IMR-90 (cell line): ENCODE measurements at regions not wholly inside any gene's neighbourhood (a gene's known extent, or its start where the extent isn't known, plus 50 kb on each side); places are given as distances from the start of the nearest gene placed in this dataset.
"Not testable (repeated sequence)": the region's sequence is repeated elsewhere in the genome, so short reads cannot be mapped to it uniquely, and the experiment has no call there.

Experiments used
- ATAC-seq: fragments of 200-7000 bp; cut with Tn5 transposase; 2 replicates; pipeline ENCODE4 v1.9.1; 2020; ENCODE audit warnings: low read depth, mild to moderate bottlenecking, moderate library complexity
- BruUV-seq: library from RNA; stranded (reverse); fragments of 400-500 nt; replicated peaks from 2 replicates; lab custom pipeline; 2021; lab: Mats Ljungman, UMichigan
- CTCF ChIA-PET: fragments of 300-600 bp; formaldehyde crosslinking; extraction: SDS; loops from one replicate; lab custom pipeline; 2021; ENCODE audit warnings: antibody characterized with exemption; lab: Yijun Ruan, JAX
- POLR2A ChIA-PET: fragments of 300-600 bp; sonication (Branson Sonifier 250); formaldehyde crosslinking; loops from one replicate; lab custom pipeline; 2022; ENCODE audit warnings: antibody characterized with exemption; ENCODE audit not compliant: unreplicated experiment; lab: Charles Lee
- DNase-seq: peaks from one replicate; pipeline ENCODE4 v3.0.0; 2013
- H2AFZ ChIP-seq: replicated peaks from 2 replicates; pipeline ENCODE3; 2013; ENCODE audit warnings: low read length, mild to moderate bottlenecking; ENCODE audit not compliant: poor library complexity
- H2AK5ac ChIP-seq: 2 replicates; pipeline ENCODE4 v1.6.1; 2013; ENCODE audit warnings: low read depth, low read length, inconsistent platforms
- H2AK9ac ChIP-seq: replicated peaks from 2 replicates; pipeline ENCODE3; 2013; ENCODE audit warnings: mild to moderate bottlenecking, low read depth, low read length, moderate library complexity; ENCODE audit not compliant: poor library complexity
- H2BK120ac ChIP-seq: 2 replicates; pipeline ENCODE4 v1.6.1; 2013; ENCODE audit warnings: low read depth, low read length, inconsistent platforms
- H2BK15ac ChIP-seq: 3 replicates; pipeline ENCODE4 v1.6.1; 2013; ENCODE audit warnings: low read depth, low read length, inconsistent platforms
- H2BK20ac ChIP-seq: 2 replicates; pipeline ENCODE4 v1.6.1; 2013; ENCODE audit warnings: low read depth, mild to moderate bottlenecking, inconsistent platforms, low read length, moderate library complexity
- H2BK5ac ChIP-seq: 2 replicates; pipeline ENCODE4 v1.6.1; 2013; ENCODE audit warnings: mild to moderate bottlenecking, low read depth, low read length, inconsistent platforms; ENCODE audit not compliant: poor library complexity, severe bottlenecking
- H3K14ac ChIP-seq: replicated peaks from 2 replicates; pipeline ENCODE4 v1.6.1; 2013; ENCODE audit warnings: low read depth, low read length, inconsistent platforms
- H3K18ac ChIP-seq: 2 replicates; pipeline ENCODE4 v1.6.1; 2013; ENCODE audit warnings: low read depth, low read length, control low read depth
- H3K23ac ChIP-seq: 2 replicates; pipeline ENCODE4 v1.6.1; 2013; ENCODE audit warnings: low read depth, low read length, inconsistent platforms
- H3K27ac ChIP-seq: 2 replicates; pipeline ENCODE4 v1.5.1; 2013; ENCODE audit warnings: mild to moderate bottlenecking, control low read depth, low read length; ENCODE audit not compliant: insufficient read depth
- H3K27me3 ChIP-seq: 2 replicates; pipeline ENCODE4 v1.6.1; 2013; ENCODE audit warnings: low read length; ENCODE audit not compliant: control insufficient read depth, insufficient read depth
- H3K36me3 ChIP-seq: 2 replicates; pipeline ENCODE4 v1.6.1; 2013; ENCODE audit warnings: low read length, mixed read lengths; ENCODE audit not compliant: control insufficient read depth, insufficient read depth
- H3K4ac ChIP-seq: 2 replicates; pipeline ENCODE4 v1.6.1; 2013; ENCODE audit warnings: low read depth, low read length, inconsistent platforms
- H3K4me1 ChIP-seq: 2 replicates; pipeline ENCODE4 v1.6.1; 2013; ENCODE audit warnings: low read length, mixed read lengths; ENCODE audit not compliant: control insufficient read depth, insufficient read depth
- H3K4me2 ChIP-seq: 2 replicates; pipeline ENCODE4 v1.6.1; 2013; ENCODE audit warnings: low read depth, mild to moderate bottlenecking, control low read depth, low read length, moderate library complexity
- H3K4me3 ChIP-seq: 2 replicates; pipeline ENCODE4 v1.5.1; 2013; ENCODE audit warnings: low read depth, mild to moderate bottlenecking, control low read depth, low read length, moderate library complexity; ENCODE audit not compliant: insufficient read depth
- H3K56ac ChIP-seq: 2 replicates; pipeline ENCODE4 v1.6.1; 2013; ENCODE audit warnings: low read length, inconsistent platforms; ENCODE audit not compliant: insufficient read depth; ENCODE audit errors: extremely low read depth
- H3K79me1 ChIP-seq, 2 experiments: 2 replicates each; pipeline ENCODE4 v1.6.1; 2013; ENCODE audit warnings: low read length in 2 of 2, inconsistent platforms in 1 of 2, low read depth in 1 of 2
- H3K9ac ChIP-seq: 2 replicates; pipeline ENCODE4 v1.6.1; 2013; ENCODE audit warnings: low read depth, low read length, control low read depth
- H3K9me1 ChIP-seq: 2 replicates; pipeline ENCODE4 v1.6.1; 2013; ENCODE audit warnings: low read length, inconsistent platforms; ENCODE audit not compliant: insufficient read depth
- H3K9me3 ChIP-seq: 2 replicates; pipeline ENCODE4 v1.6.1; 2013; ENCODE audit warnings: low read length; ENCODE audit not compliant: control insufficient read depth, insufficient read depth
- H4K20me1 ChIP-seq: 2 replicates; pipeline ENCODE4 v1.6.1; 2013; ENCODE audit warnings: low read length, inconsistent platforms; ENCODE audit not compliant: insufficient read depth
- H4K5ac ChIP-seq: 2 replicates; pipeline ENCODE4 v1.6.1; 2013; ENCODE audit warnings: mild to moderate bottlenecking, low read depth, low read length, control low read depth
- H4K8ac ChIP-seq, 2 experiments: 2 replicates each; pipeline ENCODE4 v1.6.1; 2013; ENCODE audit warnings: low read depth in 2 of 2, low read length in 2 of 2, control low read depth in 1 of 2, inconsistent platforms in 1 of 2
- H4K91ac ChIP-seq: 2 replicates; pipeline ENCODE4 v1.6.1; 2013; ENCODE audit warnings: low read depth, low read length, inconsistent platforms; ENCODE audit not compliant: insufficient read depth
- WGBS, 2 experiments: methylation state at CpG; one replicate each; pipeline versions ENCODE4 v1.1.5 to v1.1.7; 2013; ENCODE audit warnings: missing lambda C conversion rate in 2 of 2; ENCODE audit not compliant: insufficient read length in 1 of 2; ENCODE audit errors: extremely low coverage in 2 of 2; 5-methylcytosine and 5-hydroxymethylcytosine counted together
- dilution Hi-C: fragments of 300-500 bp; cut with HindIII; formaldehyde crosslinking; loops from one replicate; pipeline ENCODE4 v1.14.3; 2018; ENCODE audit warnings: low sequenced_read_pairs; ENCODE audit not compliant: unreplicated experiment
- in situ Hi-C: fragments of 300-500 bp; cut with MboI; formaldehyde crosslinking; loops from 3 replicates; pipeline ENCODE4 v1.14.3; 2019; ENCODE audit warnings: low sequenced_read_pairs, inconsistent platforms, mixed read lengths
- intact Hi-C: fragments of 100-400 bp; cut with micrococcal nuclease; formaldehyde crosslinking; loops from 2 replicates; pipeline ENCODE4 v1.10.0; 2022

DNA sequence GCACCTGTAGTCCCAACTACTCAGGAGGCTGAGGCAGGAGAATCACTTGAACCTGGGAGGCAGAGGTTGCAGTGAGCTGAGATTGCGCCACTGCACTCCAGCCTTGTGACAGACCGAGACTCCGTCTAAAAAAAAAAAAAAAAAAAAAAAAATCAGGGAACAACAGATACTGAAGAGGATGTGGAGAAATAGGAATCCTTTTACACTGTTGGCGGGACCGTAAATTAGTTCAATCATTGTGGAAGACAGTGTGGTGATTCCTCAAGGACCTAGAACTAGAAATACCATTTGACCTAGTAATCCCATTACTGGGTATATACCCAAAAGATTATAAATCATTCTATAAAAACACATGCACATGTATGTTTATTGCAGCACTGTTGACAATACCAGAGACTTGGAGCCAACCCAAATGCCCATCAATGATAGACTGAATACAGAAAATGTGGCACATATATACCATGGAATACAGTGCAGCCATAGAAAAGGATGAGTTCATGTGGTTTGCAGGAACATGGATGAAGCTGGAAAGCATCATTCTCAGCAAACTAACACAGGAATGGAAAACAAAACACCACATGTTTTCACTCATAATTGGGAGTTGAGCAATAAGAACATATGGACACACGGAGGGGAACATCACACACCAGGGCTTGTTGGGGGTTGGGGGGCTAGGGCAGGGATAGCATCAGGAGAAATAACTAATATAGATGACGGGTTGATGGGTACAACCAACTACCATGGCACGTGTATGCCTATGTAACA lies 200.4 kb downstream of the RFPL4B start:
- not testable (repeated sequence) for ATAC-seq

More for the DNA sequence above, 200.4 kb downstream of the RFPL4B start:
- POLR2A ChIA-PET, H2AFZ ChIP-seq, H3K4me1 ChIP-seq, BruUV-seq, H4K8ac ChIP-seq, H3K4ac ChIP-seq, H3K14ac ChIP-seq, H3K4me3 ChIP-seq, H2BK20ac ChIP-seq, DNase-seq, H2AK5ac ChIP-seq, H2BK120ac ChIP-seq, H3K56ac ChIP-seq, CTCF ChIA-PET, H3K36me3 ChIP-seq, dilution Hi-C loops, H3K9me3 ChIP-seq, H2BK15ac ChIP-seq, H3K27ac ChIP-seq, H3K27me3 ChIP-seq, H3K18ac ChIP-seq, H4K91ac ChIP-seq, H3K4me2 ChIP-seq, H3K23ac ChIP-seq, H4K5ac ChIP-seq, H3K9ac ChIP-seq, in situ Hi-C loops, H3K9me1 ChIP-seq, H2BK5ac ChIP-seq, H3K79me1 ChIP-seq, H4K20me1 ChIP-seq, H2AK9ac ChIP-seq, intact Hi-C loops: not testable (repeated sequence)
- no CpG with 5 or more reads among the region's 8 CpGs for WGBS, 2 experiments
